WTC11 (cell line): ENCODE measurements at regions not wholly inside any gene's neighbourhood (a gene's known extent, or its start where the extent isn't known, plus 50 kb on each side); places are given as distances from the start of the nearest gene placed in this dataset.

ENCODE experiments used
- ATAC-seq: fragments of 200-7000 bp; cut with Tn5 transposase; 2 replicates; pipeline ENCODE4 v1.10.0; 2021; ENCODE audit warnings: mild to moderate bottlenecking, moderate library complexity
- CTCF ChIA-PET: fragments of 300-600 bp; sonication (Branson Sonifier 250); formaldehyde crosslinking; loops from one replicate; lab custom pipeline; 2021; ENCODE audit warnings: antibody characterized with exemption; lab: Charles Lee
- POLR2A ChIA-PET: fragments of 350-600 bp; sonication (Branson Sonifier 250); formaldehyde crosslinking; loops from one replicate; lab custom pipeline; 2021; ENCODE audit warnings: antibody characterized with exemption; lab: Charles Lee
- DNase-seq: peaks from one replicate; pipeline ENCODE4 v3.0.0; 2021; ENCODE audit warnings: low spot score
- H3K27ac Mint-ChIP-seq: 2 replicates; pipeline ENCODE4 v1.8.0; 2021; ENCODE audit warnings: mixed read lengths
- H3K27me3 Mint-ChIP-seq: 2 replicates; pipeline ENCODE4 v1.8.0; 2021; ENCODE audit warnings: low read depth, mild to moderate bottlenecking, moderate library complexity, mixed read lengths
- H3K36me3 Mint-ChIP-seq: 2 replicates; pipeline ENCODE4 v1.8.0; 2021; ENCODE audit warnings: mixed read lengths
- H3K4me1 Mint-ChIP-seq: 2 replicates; pipeline ENCODE4 v1.8.0; 2022; ENCODE audit warnings: mixed read lengths
- H3K4me3 Mint-ChIP-seq: 2 replicates; pipeline ENCODE4 v1.8.0; 2021; ENCODE audit warnings: mild to moderate bottlenecking, moderate library complexity, mixed read lengths
- H3K9me3 Mint-ChIP-seq: 2 replicates; pipeline ENCODE4 v1.8.0; 2021; ENCODE audit warnings: mixed read lengths
- ERG ChIP-seq: fragments of 250-450 bp; sonication (Bioruptor Pico); IDR thresholded peaks from 2 replicates; pipeline ENCODE4 v1.8.0; 2021; ENCODE audit warnings: mild to moderate bottlenecking
- FOXK1 ChIP-seq: sonication (generic); formaldehyde crosslinking; IDR thresholded peaks from 2 replicates; pipeline ENCODE4 v1.8.0; 2022; ENCODE audit warnings: mild to moderate bottlenecking, moderate library complexity, missing genetic modification reagents
- GRHL2 ChIP-seq: fragments of 250-450 bp; sonication (Bioruptor Pico); IDR thresholded peaks from 2 replicates; pipeline ENCODE4 v1.8.0; 2022; ENCODE audit warnings: mild to moderate bottlenecking, moderate library complexity; ENCODE audit not compliant: insufficient replicate concordance, severe bottlenecking
- MYBL2 ChIP-seq: sonication (generic); formaldehyde crosslinking; IDR thresholded peaks from 2 replicates; pipeline ENCODE4 v1.8.1; 2023; ENCODE audit warnings: mild to moderate bottlenecking, moderate library complexity, missing genetic modification reagents
- NR2C2 ChIP-seq: sonication (generic); formaldehyde crosslinking; IDR thresholded peaks from 2 replicates; pipeline ENCODE4 v1.8.0; 2022; ENCODE audit warnings: mild to moderate bottlenecking, missing genetic modification reagents
- PREB ChIP-seq: sonication (generic); formaldehyde crosslinking; IDR thresholded peaks from 2 replicates; pipeline ENCODE4 v1.8.1; 2022; ENCODE audit warnings: mild to moderate bottlenecking, missing genetic modification reagents, moderate library complexity, borderline replicate concordance
- SMAD4 ChIP-seq: sonication (generic); formaldehyde crosslinking; IDR thresholded peaks from 2 replicates; pipeline ENCODE4 v1.8.0; 2022; ENCODE audit warnings: mild to moderate bottlenecking, missing genetic modification reagents
- STAT6 ChIP-seq: sonication (generic); formaldehyde crosslinking; conservative IDR thresholded peaks from 2 replicates; pipeline ENCODE4 v1.8.1; 2023; ENCODE audit warnings: mild to moderate bottlenecking, low read depth, missing genetic modification reagents, moderate library complexity
- USF1 ChIP-seq: sonication (generic); formaldehyde crosslinking; IDR thresholded peaks from 2 replicates; pipeline ENCODE4 v1.8.0; 2022; ENCODE audit warnings: mild to moderate bottlenecking, missing genetic modification reagents
- ZBTB43 ChIP-seq: sonication (generic); formaldehyde crosslinking; IDR thresholded peaks from 2 replicates; pipeline ENCODE4 v1.8.1; 2023; ENCODE audit warnings: mild to moderate bottlenecking, missing genetic modification reagents
- ZNF219 ChIP-seq: sonication (generic); formaldehyde crosslinking; IDR thresholded peaks from 2 replicates; pipeline ENCODE4 v1.8.0; 2023; ENCODE audit warnings: missing genetic modification reagents, mild to moderate bottlenecking, borderline replicate concordance
- ZNF416 ChIP-seq: fragments of 250-450 bp; sonication (Bioruptor Pico); IDR thresholded peaks from 2 replicates; pipeline ENCODE4 v1.9.0; 2021; ENCODE audit warnings: mild to moderate bottlenecking, inconsistent platforms
- ZNF512 ChIP-seq: sonication (generic); formaldehyde crosslinking; IDR thresholded peaks from 2 replicates; pipeline ENCODE4 v1.8.1; 2022; ENCODE audit warnings: missing genetic modification reagents, borderline replicate concordance
- ZNF532 ChIP-seq: fragments of 250-450 bp; sonication (Bioruptor Pico); IDR thresholded peaks from 2 replicates; pipeline ENCODE4 v1.9.0; 2021; ENCODE audit warnings: mild to moderate bottlenecking, borderline replicate concordance

- Mint-ChIP-seq H3K27ac (no peak overlapping the region), H3K36me3 (no peaks in the 10 kb centered on the region), H3K9me3 (peaks cover 8% of the 10 kb centered on the region), H3K4me1 (no peaks in the 10 kb centered on the region), H3K27me3 (no peaks in the 10 kb centered on the region), H3K4me3 (no peak overlapping the region)
- DNase-seq, result no peak
- CTCF ChIA-PET, result no interaction called here
- no peak for TF ChIP-seq STAT6 (CRISPR knock-in tag)
- no peak for TF ChIP-seq PREB (CRISPR knock-in tag)
- TF ChIP-seq USF1, result no peak
- no peak for TF ChIP-seq ZBTB43 (CRISPR knock-in tag)
- no peak for TF ChIP-seq SMAD4 (CRISPR knock-in tag)
- TF ChIP-seq ERG (CRISPR knock-in tag), result no peak
- no peak for TF ChIP-seq ZNF532 (CRISPR knock-in tag)
- no peak for TF ChIP-seq ZNF512 (CRISPR knock-in tag)
- POLR2A ChIA-PET, result interaction anchor here (0.6 kb wide), 1 partner anchor 641 kb away, joined by 3 read pairs; no protein-coding TSS in a partner anchor
- ATAC-seq, result no peak
These were observed 440.1 kb upstream of the FAR2 start for GRCh38 chr12:28708918-28709371.

- Mint-ChIP-seq H3K4me1 (no peaks in the 10 kb centered on the region), H3K27me3 (no peaks in the 10 kb centered on the region), H3K4me3 (no peak overlapping the region), H3K9me3 (peaks cover 6% of the 10 kb centered on the region; the same call in 1 of the 2 replicates), H3K27ac (no peak overlapping the region), H3K36me3 (no peaks in the 10 kb centered on the region)
- POLR2A ChIA-PET, result no interaction called here
- ATAC-seq, result no peak
- CTCF ChIA-PET, result no interaction called here
- DNase-seq, result no peak
- TF ChIP-seq MYBL2 (no peak), GRHL2 (CRISPR knock-in tag) (no peak), ZNF219 (CRISPR knock-in tag) (no peak), FOXK1 (no peak), ZNF416 (no peak), ZNF512 (CRISPR knock-in tag) (no peak), NR2C2 (CRISPR knock-in tag) (no peak)
These were observed 438.9 kb upstream of the FAR2 start for GRCh38 chr12:28709986-28710685.
